Muscle of arm (tissue), 1 donor: ENCODE measurements at regions not wholly inside any gene's neighbourhood (a gene's known extent, or its start where the extent isn't known, plus 50 kb on each side); places are given as distances from the start of the nearest gene placed in this dataset.

Experiments used
- DNase-seq: peaks from one replicate; pipeline ENCODE4 v3.0.0-alpha.2; 2013

GRCh38 chr16:89027281-89027680 is 50.3 kb upstream of the CBFA2T3 start:
- DNase-seq, result no peak

- peak; percentile 14 for DNase-seq
Measured at GRCh38 chr16:89031715-89032659, 55.0 kb upstream of the CBFA2T3 start.

GRCh38 chr16:89033304-89033703 is 56.3 kb upstream of the CBFA2T3 start:
- DNase-seq, result no peak

GRCh38 chr16:89033796-89034572 is 57.0 kb upstream of the CBFA2T3 start:
- no peak for DNase-seq

GRCh38 chr16:89034573-89034961 is 57.6 kb upstream of the CBFA2T3 start:
- no peak for DNase-seq

GRCh38 chr16:89034971-89035668 is 58.1 kb upstream of the CBFA2T3 start:
- DNase-seq, result no peak

- DNase-seq, result no peak
Measured at GRCh38 chr16:89035669-89036570, 57.7 kb upstream of the ACSF3 start.

GRCh38 chr16:89036776-89037175 is 56.9 kb upstream of the ACSF3 start:
- no peak for DNase-seq

- peak; percentile 49 for DNase-seq
Measured at GRCh38 chr16:89037261-89038152, 56.1 kb upstream of the ACSF3 start.

GRCh38 chr16:89038221-89038721 is 55.4 kb upstream of the ACSF3 start:
- DNase-seq, result no peak

- DNase-seq, result no peak
Measured at GRCh38 chr16:89038811-89039735, 54.6 kb upstream of the ACSF3 start.

- no peak for DNase-seq
Measured at GRCh38 chr16:89039756-89040155, 53.9 kb upstream of the ACSF3 start.

GRCh38 chr16:89040391-89040790 is 53.3 kb upstream of the ACSF3 start:
- DNase-seq, result no peak

- no peak for DNase-seq
Measured at GRCh38 chr16:89040861-89041570, 52.6 kb upstream of the ACSF3 start.

- no peak for DNase-seq
Measured at GRCh38 chr16:89041571-89042481, 51.8 kb upstream of the ACSF3 start.

- no peak for DNase-seq
Measured at GRCh38 chr16:89042711-89043551, 50.7 kb upstream of the ACSF3 start.
